Dermis microvascular lymphatic vessel endothelial cell (primary cell): ENCODE measurements at regions not wholly inside any gene's neighbourhood (a gene's known extent, or its start where the extent isn't known, plus 50 kb on each side); places are given as distances from the start of the nearest gene placed in this dataset.
"Not testable (repeated sequence)": the region's sequence is repeated elsewhere in the genome, so short reads cannot be mapped to it uniquely, and the experiment has no call there.

Experiments used
- DNase-seq, 2 donors: peaks; one replicate each; pipeline versions ENCODE4 v3.0.0 to v3.0.0-alpha.2; 2010; ENCODE audit warnings: low read depth in 2 of 2

- DNase-seq = no peak
Measured at GRCh38 chr1:29409616-29410015, 173.3 kb downstream of the PTPRU start.

- DNase-seq = no peak
Measured at GRCh38 chr1:29408831-29409605, 172.7 kb downstream of the PTPRU start.

GRCh38 chr1:29406814-29407213 lies 170.5 kb downstream of the PTPRU start:
- DNase-seq = no peak

- not testable (repeated sequence) for DNase-seq
Measured at GRCh38 chr1:29400203-29400602, 163.9 kb downstream of the PTPRU start.

GRCh38 chr1:29399465-29399864 lies 163.1 kb downstream of the PTPRU start:
- no peak for DNase-seq

GRCh38 chr1:29398431-29398830 lies 162.1 kb downstream of the PTPRU start:
- no peak for DNase-seq

- no peak for DNase-seq
Measured at GRCh38 chr1:29397981-29398380, 161.7 kb downstream of the PTPRU start.

- DNase-seq = no peak
Measured at GRCh38 chr1:29397256-29397590, 160.9 kb downstream of the PTPRU start.

- DNase-seq = no peak
Measured at GRCh38 chr1:29396438-29397255, 160.3 kb downstream of the PTPRU start.

- DNase-seq = no peak
Measured at GRCh38 chr1:29395736-29396437, 159.6 kb downstream of the PTPRU start.

- DNase-seq = no peak
Measured at GRCh38 chr1:29394521-29395225, 158.4 kb downstream of the PTPRU start.

GRCh38 chr1:29393451-29393826 lies 157.1 kb downstream of the PTPRU start:
- DNase-seq = no peak

- no peak for DNase-seq
Measured at GRCh38 chr1:29392486-29393450, 156.4 kb downstream of the PTPRU start.

GRCh38 chr1:29392036-29392435 lies 155.7 kb downstream of the PTPRU start:
- no peak for DNase-seq

GRCh38 chr1:29391362-29391880 lies 155.1 kb downstream of the PTPRU start:
- DNase-seq = no peak

GRCh38 chr1:29390491-29391361 lies 154.4 kb downstream of the PTPRU start:
- no peak for DNase-seq

GRCh38 chr1:29390075-29390474 lies 153.8 kb downstream of the PTPRU start:
- DNase-seq = no peak

GRCh38 chr1:29389533-29390041 lies 153.3 kb downstream of the PTPRU start:
- no peak for DNase-seq

- DNase-seq = no peak
Measured at GRCh38 chr1:29388884-29389283, 152.6 kb downstream of the PTPRU start.
